ENCODE measurements at regions not wholly inside any gene's neighbourhood (a gene's known extent, or its start where the extent isn't known, plus 50 kb on each side); places are given as distances from the start of the nearest gene placed in this dataset.

DNA sequence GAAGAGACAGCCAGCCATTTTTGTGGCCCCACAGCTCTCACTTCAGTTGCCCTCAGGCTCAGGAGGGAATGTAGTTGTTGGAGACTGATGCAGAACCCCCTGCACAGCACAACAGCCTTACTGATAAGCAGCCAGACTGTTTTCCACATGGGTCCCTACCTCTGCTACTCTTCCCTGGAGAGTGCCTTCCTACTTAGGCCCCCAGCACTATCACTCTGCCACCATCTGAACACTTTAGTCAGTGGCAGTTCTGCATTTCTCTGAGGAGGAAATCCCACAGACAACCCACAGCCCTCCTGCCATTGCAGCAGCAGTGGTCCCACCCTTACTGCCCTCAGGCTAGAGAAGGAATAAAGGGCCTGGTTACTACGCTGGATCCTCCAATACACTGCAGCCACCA, 61.8 kb upstream of the PTPRD start:
- TF ChIP-seq, protein P1, sequence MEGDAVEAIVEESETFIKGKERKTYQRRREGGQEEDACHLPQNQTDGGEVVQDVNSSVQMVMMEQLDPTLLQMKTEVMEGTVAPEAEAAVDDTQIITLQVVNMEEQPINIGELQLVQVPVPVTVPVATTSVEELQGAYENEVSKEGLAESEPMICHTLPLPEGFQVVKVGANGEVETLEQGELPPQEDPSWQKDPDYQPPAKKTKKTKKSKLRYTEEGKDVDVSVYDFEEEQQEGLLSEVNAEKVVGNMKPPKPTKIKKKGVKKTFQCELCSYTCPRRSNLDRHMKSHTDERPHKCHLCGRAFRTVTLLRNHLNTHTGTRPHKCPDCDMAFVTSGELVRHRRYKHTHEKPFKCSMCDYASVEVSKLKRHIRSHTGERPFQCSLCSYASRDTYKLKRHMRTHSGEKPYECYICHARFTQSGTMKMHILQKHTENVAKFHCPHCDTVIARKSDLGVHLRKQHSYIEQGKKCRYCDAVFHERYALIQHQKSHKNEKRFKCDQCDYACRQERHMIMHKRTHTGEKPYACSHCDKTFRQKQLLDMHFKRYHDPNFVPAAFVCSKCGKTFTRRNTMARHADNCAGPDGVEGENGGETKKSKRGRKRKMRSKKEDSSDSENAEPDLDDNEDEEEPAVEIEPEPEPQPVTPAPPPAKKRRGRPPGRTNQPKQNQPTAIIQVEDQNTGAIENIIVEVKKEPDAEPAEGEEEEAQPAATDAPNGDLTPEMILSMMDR (IDR thresholded peaks at IDR 0.05), result no peak
- TF ChIP-seq POLR2A (IDR thresholded peaks at IDR 0.05) (no peak), EP300 (IDR thresholded peaks at IDR 0.05; ENCODE audit: low read depth) (no peak), POLR2AphosphoS5 (IDR thresholded peaks at IDR 0.05) (no peak)
- WGBS, 2 donors (ENCODE audit: low coverage in 1 of 2), result 63% methylated on average over 1 of the region's 1 CpG; no CpG with 5 or more reads in 1 of the 2 donors
- in situ Hi-C loops (cut with MboI; ENCODE audit: low pct_ligation_motif_present in 1 of 4, low pct_unique_long_range_greater_than_20kb in 1 of 4, low sequenced_read_pairs in 3 of 4), result no loop called here

DNA sequence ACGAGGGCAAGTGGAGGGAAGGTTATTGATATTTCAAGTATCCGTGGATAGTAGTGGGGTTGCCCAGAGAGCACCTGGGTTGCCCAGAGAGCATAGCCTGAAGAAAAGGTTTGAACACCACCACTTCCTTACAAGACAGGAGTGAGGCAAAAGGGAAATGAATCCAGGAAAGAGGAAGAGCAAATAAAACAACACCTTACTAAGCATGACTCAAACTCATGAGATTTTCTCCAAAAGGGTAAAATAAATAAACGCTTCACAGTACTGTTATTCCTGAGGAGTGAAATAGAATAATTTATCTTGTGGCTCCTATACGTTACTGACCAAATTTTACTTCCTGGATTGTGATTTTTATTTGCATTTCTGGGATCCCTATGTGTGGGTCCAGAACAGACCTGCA, 65.2 kb upstream of the PTPRD start:
- TF ChIP-seq, protein P1 (IDR thresholded peaks at IDR 0.05), result no peak
- TF ChIP-seq POLR2AphosphoS5 (IDR thresholded peaks at IDR 0.05), result no peak
- TF ChIP-seq POLR2A (IDR thresholded peaks at IDR 0.05), result no peak
- TF ChIP-seq EP300 (IDR thresholded peaks at IDR 0.05; ENCODE audit: low read depth), result no peak
- Histone ChIP-seq H3K4me1 (no peaks in the 10 kb centered on the region), H3K36me3 (no peaks in the 10 kb centered on the region), H3K27ac (no peak overlapping the region), H3K27me3 (no peaks in the 10 kb centered on the region), H3K9me3 (no peaks in the 10 kb centered on the region), H3K4me3 (no peak overlapping the region)
- intact Hi-C loops (cut with DNase I; ENCODE audit: low total_unique reads) (no loop called here), in situ Hi-C loops (cut with MboI; ENCODE audit: low pct_ligation_motif_present in 1 of 4, low pct_unique_long_range_greater_than_20kb in 1 of 4, low sequenced_read_pairs in 3 of 4) (no loop called here)
- 57 to 73% methylated on average over 4 of the region's 4 CpGs for WGBS, 2 donors (ENCODE audit: low coverage in 1 of 2)
- no peak for DNase-seq

More for the DNA sequence above, 61.8 kb upstream of the PTPRD start:
- no peak for DNase-seq
- Histone ChIP-seq H3K4me1 (no peaks in the 10 kb centered on the region), H3K27me3 (no peaks in the 10 kb centered on the region), H3K9me3 (peaks cover 7 to 13% of the 10 kb centered on the region in 2 donors), H3K27ac (no peak overlapping the region), H3K36me3 (no peaks in the 10 kb centered on the region), H3K4me3 (no peak overlapping the region)
- intact Hi-C loops (cut with DNase I; ENCODE audit: low total_unique reads), result no loop called here

DNA sequence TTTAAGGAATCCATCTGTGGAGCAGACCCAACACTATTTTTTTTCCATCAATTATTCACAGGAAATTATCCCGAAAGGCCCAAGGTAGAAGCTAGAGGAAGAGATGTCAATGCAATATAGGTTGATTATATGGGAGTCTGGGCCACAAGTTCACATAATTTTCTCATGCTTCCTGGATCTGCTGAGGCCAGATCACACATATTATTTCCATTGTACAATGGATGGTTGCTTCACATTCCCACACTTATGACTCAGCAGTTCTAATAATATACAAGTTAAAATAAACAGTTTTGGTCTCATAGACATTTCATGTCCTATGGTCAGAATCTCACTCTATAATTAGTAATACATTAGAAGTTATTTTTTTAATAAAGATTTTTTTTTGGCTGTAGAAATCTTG, 66.0 kb upstream of the PTPRD start:
- Histone ChIP-seq H3K4me3 (no peak overlapping the region), H3K9me3 (no peaks in the 10 kb centered on the region), H3K27me3 (no peaks in the 10 kb centered on the region), H3K36me3 (no peaks in the 10 kb centered on the region), H3K27ac (no peak overlapping the region), H3K4me1 (no peaks in the 10 kb centered on the region)
- DNase-seq, result no peak
- intact Hi-C loops (cut with DNase I; ENCODE audit: low total_unique reads) (no loop called here), in situ Hi-C loops (cut with MboI; ENCODE audit: low pct_ligation_motif_present in 1 of 4, low pct_unique_long_range_greater_than_20kb in 1 of 4, low sequenced_read_pairs in 3 of 4) (no loop called here)
- WGBS, 2 donors (ENCODE audit: low coverage in 1 of 2), result 60 to 86% methylated on average over 1 of the region's 1 CpG
- TF ChIP-seq EP300 (IDR thresholded peaks at IDR 0.05; ENCODE audit: low read depth) (no peak), POLR2AphosphoS5 (IDR thresholded peaks at IDR 0.05) (no peak), POLR2A (IDR thresholded peaks at IDR 0.05) (no peak)
- TF ChIP-seq, protein P1 (IDR thresholded peaks at IDR 0.05), result no peak

DNA sequence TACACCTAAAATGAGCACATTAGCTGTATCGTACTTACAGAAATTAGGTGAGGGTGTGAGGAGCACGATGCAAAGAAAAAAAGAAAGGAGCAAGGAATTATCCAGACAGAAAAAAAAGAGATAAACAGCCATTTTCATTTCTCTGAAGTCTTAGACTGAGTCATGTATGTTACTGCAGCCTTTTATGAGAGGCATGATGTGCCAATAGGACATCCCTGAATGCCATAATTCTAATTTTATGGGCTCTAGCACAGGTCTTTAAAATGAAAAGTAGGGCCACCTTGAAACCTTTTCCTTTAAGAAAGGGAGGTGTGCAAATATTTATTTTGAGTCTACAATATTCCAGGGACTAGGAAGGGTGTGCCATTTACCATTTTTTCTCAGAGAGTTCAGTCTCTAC, 74.1 kb upstream of the PTPRD start:
- in situ Hi-C loops (cut with MboI; ENCODE audit: low pct_ligation_motif_present in 1 of 4, low pct_unique_long_range_greater_than_20kb in 1 of 4, low sequenced_read_pairs in 3 of 4) (no loop called here), intact Hi-C loops (cut with DNase I; ENCODE audit: low total_unique reads) (no loop called here)
- H3K9me3 ChIP-seq, result peaks cover 0 to 5% of the 10 kb centered on the region in 2 donors
- no peaks in the 10 kb centered on the region for H3K4me1 ChIP-seq
- TF ChIP-seq, protein P1 (IDR thresholded peaks at IDR 0.05), result no peak
- TF ChIP-seq EP300 (IDR thresholded peaks at IDR 0.05; ENCODE audit: low read depth), result no peak
- TF ChIP-seq POLR2AphosphoS5 (IDR thresholded peaks at IDR 0.05), result no peak
- TF ChIP-seq POLR2A (IDR thresholded peaks at IDR 0.05), result no peak
- H3K4me3 ChIP-seq, result no peak overlapping the region
- no peak for DNase-seq
- no peak overlapping the region for H3K27ac ChIP-seq
- no peaks in the 10 kb centered on the region for H3K27me3 ChIP-seq
- no peaks in the 10 kb centered on the region for H3K36me3 ChIP-seq
- 63 to 78% methylated on average over 2 of the region's 2 CpGs for WGBS, 2 donors (ENCODE audit: low coverage in 1 of 2)

All from transverse colon (tissue), 4 donors.